Bronchial epithelial cell (primary cell): ENCODE measurements at regions not wholly inside any gene's neighbourhood (a gene's known extent, or its start where the extent isn't known, plus 50 kb on each side); places are given as distances from the start of the nearest gene placed in this dataset.

ENCODE experiments used
- DNase-seq: peaks from one replicate; pipeline ENCODE4 v3.0.0-alpha.2; 2010; ENCODE audit warnings: low read depth
- FAIRE-seq: peaks from 2 replicates; lab custom pipeline; 2011; peaks lifted over from hg19 to GRCh38; lab: Jason Lieb, UNC
- H3K27me3 ChIP-seq: 2 replicates; pipeline ENCODE4 v1.5.1; 2011; ENCODE audit warnings: low read length; ENCODE audit not compliant: control insufficient read depth, insufficient read depth
- H3K36me3 ChIP-seq: 2 replicates; pipeline ENCODE4 v1.5.1; 2011; ENCODE audit warnings: low read length; ENCODE audit not compliant: control insufficient read depth, insufficient read depth
- H3K4me3 ChIP-seq: 2 replicates; pipeline ENCODE4 v1.5.1; 2011; ENCODE audit warnings: mild to moderate bottlenecking, low read depth, low read length, control low read depth
- TF ChIP-seq, protein P1 (sequence below): IDR thresholded peaks from 2 replicates; pipeline ENCODE4 v1.5.1; 2011; ENCODE audit warnings: mild to moderate bottlenecking, moderate library complexity, low read length, control low read depth, inconsistent platforms; ENCODE audit not compliant: insufficient read depth, severe bottlenecking

DNA sequence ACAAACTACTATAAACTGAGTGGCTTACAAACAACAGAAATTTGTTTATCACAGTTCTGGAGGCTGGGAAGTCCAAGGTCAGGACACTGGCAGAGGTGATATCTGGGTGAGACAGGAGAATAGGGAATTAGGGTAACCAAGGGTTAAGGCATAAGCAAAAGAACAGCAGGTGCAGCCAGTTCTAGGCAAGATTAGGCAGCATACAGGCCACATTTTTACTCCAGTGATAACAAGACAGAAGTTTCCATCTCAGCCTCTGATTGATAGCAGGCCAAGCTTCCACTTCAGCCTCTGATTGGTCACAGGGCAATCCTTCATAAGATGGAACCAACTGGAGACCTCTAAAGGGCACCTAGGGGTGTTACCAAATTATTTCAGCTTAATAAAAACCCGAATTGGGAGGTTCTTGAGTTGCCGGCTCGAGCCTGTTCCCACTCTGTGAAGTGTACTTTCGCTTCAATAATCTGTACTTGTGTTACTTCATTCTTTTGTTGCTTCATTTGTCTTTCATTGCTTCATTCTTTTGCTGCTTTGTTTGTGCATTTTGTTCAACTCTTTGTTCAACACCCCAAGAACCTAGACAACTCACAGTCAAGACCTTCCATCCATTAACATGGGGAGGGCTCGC is 185.6 kb downstream of the TOMM20 start:
- Histone ChIP-seq H3K36me3 (no peaks in the 10 kb centered on the region), H3K27me3 (no peaks in the 10 kb centered on the region), H3K4me3 (no peak overlapping the region)
- DNase-seq (no peak), FAIRE-seq (no peak)
- TF ChIP-seq, protein P1, sequence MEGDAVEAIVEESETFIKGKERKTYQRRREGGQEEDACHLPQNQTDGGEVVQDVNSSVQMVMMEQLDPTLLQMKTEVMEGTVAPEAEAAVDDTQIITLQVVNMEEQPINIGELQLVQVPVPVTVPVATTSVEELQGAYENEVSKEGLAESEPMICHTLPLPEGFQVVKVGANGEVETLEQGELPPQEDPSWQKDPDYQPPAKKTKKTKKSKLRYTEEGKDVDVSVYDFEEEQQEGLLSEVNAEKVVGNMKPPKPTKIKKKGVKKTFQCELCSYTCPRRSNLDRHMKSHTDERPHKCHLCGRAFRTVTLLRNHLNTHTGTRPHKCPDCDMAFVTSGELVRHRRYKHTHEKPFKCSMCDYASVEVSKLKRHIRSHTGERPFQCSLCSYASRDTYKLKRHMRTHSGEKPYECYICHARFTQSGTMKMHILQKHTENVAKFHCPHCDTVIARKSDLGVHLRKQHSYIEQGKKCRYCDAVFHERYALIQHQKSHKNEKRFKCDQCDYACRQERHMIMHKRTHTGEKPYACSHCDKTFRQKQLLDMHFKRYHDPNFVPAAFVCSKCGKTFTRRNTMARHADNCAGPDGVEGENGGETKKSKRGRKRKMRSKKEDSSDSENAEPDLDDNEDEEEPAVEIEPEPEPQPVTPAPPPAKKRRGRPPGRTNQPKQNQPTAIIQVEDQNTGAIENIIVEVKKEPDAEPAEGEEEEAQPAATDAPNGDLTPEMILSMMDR, result no peak

- no peak overlapping the region for H3K4me3 ChIP-seq
- no peak for FAIRE-seq
- no peak for DNase-seq
- H3K36me3 ChIP-seq, result no peaks in the 10 kb centered on the region
- no peaks in the 10 kb centered on the region for H3K27me3 ChIP-seq
- TF ChIP-seq, protein P1, result no peak
Measured at GRCh38 chr1:234942012-234942332, 186.7 kb downstream of the TOMM20 start.

DNA sequence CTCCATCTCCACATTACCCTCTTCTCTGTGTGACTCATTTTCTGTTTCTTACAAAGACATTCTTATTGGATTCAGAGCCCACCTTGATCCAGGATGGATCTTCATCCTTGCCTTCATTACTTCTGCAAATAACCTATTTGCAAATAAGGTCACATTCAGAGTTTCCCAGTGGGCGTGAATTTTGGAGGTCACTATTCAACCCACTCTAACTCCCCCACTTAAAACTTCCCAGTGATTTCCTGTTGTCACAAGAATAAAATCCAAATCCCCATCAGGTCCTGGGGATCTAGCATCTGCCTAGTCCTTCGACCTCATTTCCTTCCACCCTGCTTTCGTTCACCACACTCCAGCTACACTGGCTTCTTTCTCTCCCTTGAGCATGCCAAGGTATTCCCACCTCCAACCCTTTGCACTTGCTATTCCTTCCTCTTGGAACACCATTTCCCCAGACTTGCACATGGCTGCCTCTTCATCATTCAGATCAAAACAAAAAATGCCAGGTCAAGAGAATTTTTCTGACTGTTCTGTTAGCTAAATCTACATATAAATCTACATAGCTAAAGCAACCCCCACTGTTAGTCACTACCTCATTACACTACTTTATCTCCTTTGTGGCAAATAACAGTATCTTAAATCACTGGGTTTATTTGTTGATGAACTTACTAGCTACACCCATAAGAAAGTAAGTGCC is 187.2 kb downstream of the TOMM20 start:
- no peaks in the 10 kb centered on the region for H3K27me3 ChIP-seq
- TF ChIP-seq, protein P1, result no peak
- H3K36me3 ChIP-seq, result no peaks in the 10 kb centered on the region
- no peak overlapping the region for H3K4me3 ChIP-seq
- FAIRE-seq (no peak), DNase-seq (no peak)

GRCh38 chr1:234940841-234941240 is 187.8 kb downstream of the TOMM20 start:
- DNase-seq (no peak), FAIRE-seq (no peak)
- TF ChIP-seq, protein P1, result no peak
- Histone ChIP-seq H3K36me3 (no peaks in the 10 kb centered on the region), H3K4me3 (no peak overlapping the region), H3K27me3 (no peaks in the 10 kb centered on the region)

GRCh38 chr1:234938924-234939323 is 189.7 kb downstream of the TOMM20 start:
- Histone ChIP-seq H3K27me3 (no peaks in the 10 kb centered on the region), H3K36me3 (no peaks in the 10 kb centered on the region), H3K4me3 (no peak overlapping the region)
- FAIRE-seq (no peak), DNase-seq (no peak)
- TF ChIP-seq, protein P1, result no peak

GRCh38 chr1:234938135-234938534 is 190.5 kb downstream of the TOMM20 start:
- TF ChIP-seq, protein P1, result no peak
- no peak overlapping the region for H3K4me3 ChIP-seq
- no peaks in the 10 kb centered on the region for H3K27me3 ChIP-seq
- FAIRE-seq, result no peak
- DNase-seq, result no peak
- H3K36me3 ChIP-seq, result no peaks in the 10 kb centered on the region
